NB4 (cell line): ENCODE measurements at regions not wholly inside any gene's neighbourhood (a gene's known extent, or its start where the extent isn't known, plus 50 kb on each side); places are given as distances from the start of the nearest gene placed in this dataset.

Experiments used
- DNase-seq: peaks from one replicate; pipeline ENCODE4 v3.0.0; 2010; ENCODE audit warnings: low read depth
- H3K4me3 ChIP-seq: one replicate; pipeline ENCODE4 v1.5.1; 2011; ENCODE audit warnings: mild to moderate bottlenecking, low read depth, low read length, moderate library complexity
- CTCF ChIP-seq: IDR thresholded peaks from one replicate; pipeline ENCODE4 v1.5.1; 2012; ENCODE audit warnings: low read depth, low read length
- MAX ChIP-seq: IDR thresholded peaks from 2 replicates; pipeline ENCODE4 v1.6.1; 2011; ENCODE audit warnings: low read depth, low read length
- MYC ChIP-seq: IDR thresholded peaks from 2 replicates; pipeline ENCODE4 v1.6.1; 2011; ENCODE audit warnings: low read depth, low read length
- POLR2A ChIP-seq: IDR thresholded peaks from 2 replicates; pipeline ENCODE4 v1.6.1; 2011; ENCODE audit warnings: mild to moderate bottlenecking; ENCODE audit not compliant: insufficient read length; ENCODE audit errors: extremely low read depth

- H3K4me3 ChIP-seq, result no peak overlapping the region
- no peak for TF ChIP-seq POLR2A
- TF ChIP-seq MAX, result no peak
- no peak for TF ChIP-seq MYC
- no peak for TF ChIP-seq CTCF
- no peak for DNase-seq
Measured at GRCh38 chr13:66036024-66036614, 1194.0 kb downstream of the PCDH9 start.

GRCh38 chr13:66033924-66034323 lies 1196.2 kb downstream of the PCDH9 start:
- DNase-seq, result no peak
- no peak overlapping the region for H3K4me3 ChIP-seq
- no peak for TF ChIP-seq MYC
- no peak for TF ChIP-seq MAX
- no peak for TF ChIP-seq CTCF
- no peak for TF ChIP-seq POLR2A

GRCh38 chr13:66021846-66022245 lies 1208.3 kb downstream of the PCDH9 start:
- DNase-seq, result no peak
- no peak overlapping the region for H3K4me3 ChIP-seq
- TF ChIP-seq MYC (no peak), POLR2A (no peak), MAX (no peak), CTCF (no peak)

- no peak overlapping the region for H3K4me3 ChIP-seq
- TF ChIP-seq CTCF (no peak), MYC (no peak), POLR2A (no peak), MAX (no peak)
- no peak for DNase-seq
Measured at GRCh38 chr13:66014771-66015170, 1215.4 kb downstream of the PCDH9 start.

GRCh38 chr13:66009241-66009640 lies 1220.9 kb downstream of the PCDH9 start:
- DNase-seq, result no peak
- TF ChIP-seq CTCF (no peak), MAX (no peak), MYC (no peak), POLR2A (no peak)
- H3K4me3 ChIP-seq, result no peak overlapping the region

GRCh38 chr13:66003558-66003957 lies 1226.6 kb downstream of the PCDH9 start:
- no peak for DNase-seq
- no peak for TF ChIP-seq MAX
- TF ChIP-seq CTCF, result no peak
- TF ChIP-seq MYC, result no peak
- TF ChIP-seq POLR2A, result no peak

More at GRCh38 chr13:66003558-66003957, 1226.6 kb downstream of the PCDH9 start:
- H3K4me3 ChIP-seq, result no peak overlapping the region
